Neural cell (in vitro differentiated cells): ENCODE measurements at regions not wholly inside any gene's neighbourhood (a gene's known extent, or its start where the extent isn't known, plus 50 kb on each side); places are given as distances from the start of the nearest gene placed in this dataset.

Source experiments
- H2AFZ ChIP-seq: fragments of 200-600, 300-800 bp; sonication (generic), shearing (Covaris generic); 2 replicates; pipeline ENCODE4 v1.6.0; 2014; ENCODE audit warnings: low read depth, mild to moderate bottlenecking, antibody characterized with exemption, low read length, moderate library complexity
- H3F3A ChIP-seq: fragments of 200-600 bp; shearing (Covaris generic); 2 replicates; pipeline ENCODE4 v1.6.1; 2016; ENCODE audit warnings: mild to moderate bottlenecking, moderate library complexity, mixed read lengths, antibody characterized with exemption, low read length; ENCODE audit not compliant: insufficient read depth, poor library complexity, severe bottlenecking
- H3K27ac ChIP-seq: fragments of 200-600, 300-800 bp; sonication (generic), shearing (Covaris generic); 2 replicates; pipeline ENCODE4 v1.5.1; 2014; ENCODE audit warnings: mild to moderate bottlenecking, low read length, moderate library complexity
- H3K27me3 ChIP-seq: fragments of 300-800, 200-600 bp; sonication (generic), shearing (Covaris generic); 2 replicates; pipeline ENCODE4 v1.6.0; 2014; ENCODE audit warnings: mild to moderate bottlenecking, low read depth, low read length, moderate library complexity; ENCODE audit not compliant: insufficient read depth
- H3K36me3 ChIP-seq: fragments of 300-800, 200-600 bp; sonication (generic), shearing (Covaris generic); 2 replicates; pipeline ENCODE4 v1.5.1; 2014; ENCODE audit warnings: mild to moderate bottlenecking, antibody characterized with exemption, low read length, moderate library complexity; ENCODE audit not compliant: insufficient read depth
- H3K4me2 ChIP-seq: fragments of 300-800, 200-600 bp; sonication (generic), shearing (Covaris generic); 2 replicates; pipeline ENCODE4 v1.6.0; 2014; ENCODE audit warnings: mild to moderate bottlenecking, low read length
- H3K4me3 ChIP-seq: fragments of 300-800, 200-600 bp; sonication (generic), shearing (Covaris generic); 2 replicates; pipeline ENCODE4 v1.5.1; 2014; ENCODE audit warnings: mild to moderate bottlenecking, low read length, moderate library complexity
- H3K79me2 ChIP-seq: fragments of 200-600 bp; shearing (Covaris generic); replicated peaks from 2 replicates; pipeline ENCODE4 v1.6.0; 2014; ENCODE audit warnings: mild to moderate bottlenecking, low read length, moderate library complexity; ENCODE audit not compliant: insufficient read depth
- H3K9ac ChIP-seq: fragments of 300-800, 200-600 bp; sonication (generic), shearing (Covaris generic); 2 replicates; pipeline ENCODE4 v1.6.1; 2016; ENCODE audit warnings: mild to moderate bottlenecking, low read length, mixed read lengths
- H3K9me2 ChIP-seq: fragments of 200-600 bp; shearing (Covaris generic); 2 replicates; pipeline ENCODE4 v1.6.1; 2016; ENCODE audit warnings: mild to moderate bottlenecking, low read length, mixed read lengths; ENCODE audit not compliant: insufficient read depth
- H3K9me3 ChIP-seq: fragments of 200-600, 300-800 bp; sonication (generic), shearing (Covaris generic); 2 replicates; pipeline ENCODE4 v1.6.1; 2016; ENCODE audit warnings: mild to moderate bottlenecking, mixed run types, low read length, moderate library complexity, mixed read lengths
- H4K20me1 ChIP-seq: fragments of 200-600 bp; shearing (Covaris generic); 2 replicates; pipeline ENCODE4 v1.6.1; 2016; ENCODE audit warnings: mild to moderate bottlenecking, mixed run types; ENCODE audit not compliant: insufficient read depth
- CTCF ChIP-seq: fragments of 450-650 bp; IDR thresholded peaks from 2 replicates; pipeline ENCODE4 v1.5.1; 2014; ENCODE audit warnings: antibody characterized with exemption, mild to moderate bottlenecking, moderate library complexity; ENCODE audit not compliant: poor library complexity, severe bottlenecking
- EP300 ChIP-seq: fragments of 450-650 bp; conservative IDR thresholded peaks from 2 replicates; pipeline ENCODE4 v1.6.1; 2014; ENCODE audit warnings: antibody characterized with exemption, mild to moderate bottlenecking, moderate library complexity; ENCODE audit not compliant: poor library complexity, severe bottlenecking
- EZH2 ChIP-seq: fragments of 200-600, 300-800 bp; shearing (Covaris generic), sonication (generic); IDR thresholded peaks from 2 replicates; pipeline ENCODE4 v1.6.1; 2014; ENCODE audit warnings: antibody characterized with exemption, low read length, borderline replicate concordance, mild to moderate bottlenecking; ENCODE audit not compliant: insufficient read depth, poor library complexity, severe bottlenecking
- MXI1 ChIP-seq: fragments of 450-650 bp; conservative IDR thresholded peaks from 2 replicates; pipeline ENCODE4 v1.6.1; 2014; ENCODE audit warnings: antibody characterized with exemption, mild to moderate bottlenecking; ENCODE audit not compliant: poor library complexity, severe bottlenecking
- POLR2AphosphoS5 ChIP-seq: IDR thresholded peaks from 2 replicates; pipeline ENCODE4 v1.6.1; 2012
- RAD21 ChIP-seq: fragments of 450-650 bp; conservative IDR thresholded peaks from 2 replicates; pipeline ENCODE4 v1.6.1; 2014; ENCODE audit warnings: antibody characterized with exemption, mild to moderate bottlenecking, moderate library complexity
- REST ChIP-seq: IDR thresholded peaks from 2 replicates; pipeline ENCODE4 v1.6.1; 2012; ENCODE audit warnings: borderline replicate concordance
- SMC3 ChIP-seq: fragments of 450-650 bp; conservative IDR thresholded peaks from 2 replicates; pipeline ENCODE4 v1.6.1; 2014; ENCODE audit warnings: antibody characterized with exemption, mild to moderate bottlenecking, moderate library complexity; ENCODE audit not compliant: poor library complexity
- TAF1 ChIP-seq: IDR thresholded peaks from 2 replicates; pipeline ENCODE4 v1.6.1; 2012; ENCODE audit warnings: low read depth

- Histone ChIP-seq H3K79me2 (no peaks in the 10 kb centered on the region), H3K36me3 (no peaks in the 10 kb centered on the region), H3F3A (no peaks in the 10 kb centered on the region), H3K4me2 (no peak overlapping the region), H3K9ac (no peak overlapping the region), H3K27ac (no peak overlapping the region), H3K9me3 (no peaks in the 10 kb centered on the region), H3K4me3 (no peak overlapping the region), H4K20me1 (no peaks in the 10 kb centered on the region), H3K27me3 (no peaks in the 10 kb centered on the region), H2AFZ (no peak overlapping the region), H3K9me2 (no peaks in the 10 kb centered on the region)
- no peak for TF ChIP-seq TAF1
- TF ChIP-seq POLR2AphosphoS5, result no peak
- TF ChIP-seq EP300, result no peak
- TF ChIP-seq REST, result no peak
- TF ChIP-seq SMC3, result no peak
- TF ChIP-seq EZH2, result no peak
- no peak for TF ChIP-seq CTCF
- no peak for TF ChIP-seq MXI1
- TF ChIP-seq RAD21, result no peak
Measured at GRCh38 chr20:59469267-59470252, 134.8 kb upstream of the PHACTR3 start.

GRCh38 chr20:59470521-59470920, 133.8 kb upstream of the PHACTR3 start:
- H3K4me2 ChIP-seq, result no peak overlapping the region
- H4K20me1 ChIP-seq, result no peaks in the 10 kb centered on the region
- H2AFZ ChIP-seq, result no peak overlapping the region
- no peaks in the 10 kb centered on the region for H3K9me2 ChIP-seq
- H3K9ac ChIP-seq, result no peak overlapping the region
- H3K79me2 ChIP-seq, result no peaks in the 10 kb centered on the region
- no peak overlapping the region for H3K27ac ChIP-seq
- no peak overlapping the region for H3K4me3 ChIP-seq
- H3K36me3 ChIP-seq, result no peaks in the 10 kb centered on the region
- TF ChIP-seq RAD21 (no peak), POLR2AphosphoS5 (no peak), EP300 (no peak), REST (no peak), CTCF (no peak)
- no peaks in the 10 kb centered on the region for H3F3A ChIP-seq
- H3K9me3 ChIP-seq, result no peaks in the 10 kb centered on the region
- H3K27me3 ChIP-seq, result no peaks in the 10 kb centered on the region
